COLO668 (cell line): ENCODE measurements at regions not wholly inside any gene's neighbourhood (a gene's known extent, or its start where the extent isn't known, plus 50 kb on each side); places are given as distances from the start of the nearest gene placed in this dataset.
"Not testable (repeated sequence)": the region's sequence is repeated elsewhere in the genome, so short reads cannot be mapped to it uniquely, and the experiment has no call there.

Source experiments
- DNase-seq: peaks from one replicate; lab custom pipeline; 2025; ENCODE audit not compliant: unreplicated experiment; lab: John Stamatoyannopoulos, UW

DNA sequence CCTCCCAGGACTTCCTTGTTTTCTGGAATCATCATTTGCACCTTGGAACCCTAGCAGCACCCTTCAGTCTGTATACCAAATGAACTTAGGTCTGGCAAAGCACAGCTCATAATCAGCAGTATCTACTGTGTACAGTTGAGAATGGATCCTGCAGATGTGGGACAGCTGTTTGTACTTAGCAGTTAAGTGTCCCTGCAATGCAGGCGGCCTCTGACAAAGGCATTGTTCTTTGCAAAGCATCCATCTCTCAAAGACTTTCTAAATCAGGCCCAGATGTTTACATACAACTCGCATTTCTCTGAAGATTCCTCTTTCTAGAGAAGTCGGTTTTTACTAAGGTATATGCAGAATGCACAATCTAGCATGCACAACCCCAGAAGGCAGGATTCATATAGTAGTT, 170.5 kb upstream of the RBM19 start:
- DNase-seq, result no peak

DNA sequence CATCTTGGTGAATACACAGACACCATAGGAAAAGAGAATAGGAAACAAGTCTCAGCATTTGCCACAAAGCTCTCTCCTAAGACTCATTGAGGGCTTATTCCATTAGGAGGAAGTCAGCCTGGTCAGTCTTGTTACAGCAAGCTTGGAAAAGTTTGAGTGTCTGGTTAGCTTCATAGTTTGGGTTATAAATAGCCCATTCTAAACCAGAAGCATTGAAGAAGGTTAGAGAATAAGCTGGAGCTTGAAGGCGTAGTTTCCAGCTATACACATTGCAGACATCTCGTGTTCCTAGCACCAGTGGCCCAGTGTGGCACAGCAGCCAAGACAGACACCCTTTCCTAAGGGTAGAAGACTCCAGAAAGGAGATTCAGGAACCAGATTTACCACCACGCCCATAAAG, 168.8 kb upstream of the RBM19 start:
- DNase-seq, result no peak

DNA sequence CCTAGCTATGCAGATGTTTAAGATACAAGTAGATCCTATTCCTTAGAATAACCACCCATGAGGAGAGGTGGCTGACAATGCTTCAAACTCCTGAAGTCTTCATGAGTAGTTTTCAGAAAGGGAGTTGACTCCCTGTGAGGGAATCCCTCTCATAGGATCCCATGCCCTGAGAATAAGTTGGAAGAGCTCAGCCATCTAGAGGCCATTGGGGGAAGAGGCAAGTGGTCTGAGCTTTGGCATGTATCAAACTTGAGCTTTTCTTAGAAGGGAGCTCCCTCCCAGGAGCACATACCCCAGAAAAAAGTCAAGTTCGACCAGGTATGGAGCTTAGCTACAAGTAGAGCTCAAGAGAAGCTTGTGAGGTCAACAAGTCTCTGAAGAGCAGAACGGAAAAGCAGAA, 165.7 kb upstream of the RBM19 start:
- DNase-seq, result no peak

DNA sequence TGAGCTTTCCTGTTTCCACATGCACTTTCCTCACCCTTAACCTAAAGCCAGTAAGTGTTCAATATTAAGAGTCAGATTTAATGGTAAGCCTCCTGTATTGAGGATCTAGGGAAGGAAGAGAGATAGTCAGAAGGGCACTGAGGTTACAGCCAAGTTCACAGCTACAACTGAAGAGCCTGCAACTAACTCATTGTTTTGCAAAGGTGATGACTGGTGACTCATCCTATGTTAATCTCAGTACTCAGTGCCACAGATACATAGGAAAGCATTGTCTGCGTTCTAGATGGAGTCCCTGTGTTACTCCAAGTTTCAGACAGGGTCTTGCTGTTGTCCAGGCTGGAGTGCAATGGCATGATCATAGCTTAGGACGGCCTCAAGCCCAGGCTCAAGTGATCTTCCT, 157.0 kb upstream of the RBM19 start:
- no peak for DNase-seq

DNA sequence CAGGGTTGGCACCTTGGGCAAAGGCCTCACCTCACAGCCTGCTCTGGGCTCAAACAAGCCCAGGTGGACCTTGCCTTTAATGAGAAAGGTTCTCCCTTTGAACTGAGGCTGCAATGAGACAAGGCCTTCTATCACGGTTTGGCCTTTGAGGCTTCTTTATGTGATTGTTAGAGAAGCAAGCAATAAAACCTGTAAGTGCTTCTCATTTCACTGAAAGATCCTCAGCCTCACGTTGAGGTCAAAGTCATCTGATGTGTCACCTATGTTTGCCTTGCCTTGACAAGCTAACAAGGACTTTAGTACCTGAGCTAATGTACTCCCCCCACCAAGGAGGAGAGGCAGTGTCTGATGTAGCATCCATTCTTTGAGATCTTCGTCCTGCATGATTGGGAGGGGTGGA, 155.9 kb upstream of the RBM19 start:
- DNase-seq, result no peak

DNA sequence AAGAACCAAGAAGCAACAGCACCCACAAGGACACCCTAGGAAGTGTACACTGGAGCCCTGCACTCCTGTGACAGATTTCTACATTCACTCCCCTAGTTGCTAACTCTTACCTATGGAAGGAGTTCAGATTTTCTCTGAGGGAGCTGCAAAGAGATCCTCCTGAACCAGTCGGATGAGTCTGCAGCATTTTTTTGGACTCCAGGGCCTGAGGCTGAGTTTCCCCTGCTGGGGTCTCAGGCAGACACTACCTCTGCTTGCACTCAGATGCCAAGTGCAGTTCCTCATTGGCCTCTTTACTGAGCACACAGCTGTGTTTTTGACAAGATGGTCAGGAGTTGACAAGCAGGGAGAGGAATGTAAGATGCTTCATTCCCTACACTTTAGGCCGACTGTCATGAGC, 153.2 kb upstream of the RBM19 start:
- no peak for DNase-seq

DNA sequence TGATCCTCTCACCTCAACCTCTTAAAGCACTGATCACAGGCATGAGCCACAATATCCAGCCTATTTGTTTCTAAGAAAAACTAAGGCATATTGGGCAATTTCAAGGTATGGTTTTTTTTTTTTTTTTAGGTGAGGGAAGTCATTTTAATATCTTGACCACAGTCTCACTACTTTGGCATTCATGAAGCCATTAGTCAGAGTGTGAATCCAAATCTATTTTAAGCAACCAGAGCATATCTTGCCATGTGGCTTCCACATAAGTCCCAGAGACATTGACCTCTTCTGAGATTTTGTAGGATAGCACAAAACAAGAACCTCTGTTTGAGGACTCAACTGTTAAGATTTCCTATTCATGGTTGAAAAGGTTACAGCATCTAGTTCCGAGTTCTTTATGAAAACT, 130.3 kb upstream of the RBM19 start:
- DNase-seq, result no peak

DNA sequence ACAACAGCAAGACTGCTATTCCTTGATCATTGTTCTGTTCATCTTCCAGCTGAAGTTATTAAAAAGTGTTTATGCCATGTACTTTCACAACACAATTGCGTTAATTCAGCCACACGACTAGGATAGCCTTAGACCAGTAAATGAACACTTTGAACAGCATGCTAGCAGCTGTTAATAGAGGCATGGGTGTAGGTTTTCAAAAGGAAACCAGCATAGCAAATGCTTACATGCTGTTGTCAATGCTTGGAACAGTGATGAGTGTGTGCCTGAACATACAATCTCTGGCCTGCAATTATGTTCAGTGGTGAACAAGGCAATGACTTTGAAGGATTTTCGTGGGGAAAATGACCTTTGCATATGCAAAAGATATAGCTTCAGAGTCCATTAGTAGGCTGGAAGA, 127.4 kb upstream of the RBM19 start:
- DNase-seq, result no peak

DNA sequence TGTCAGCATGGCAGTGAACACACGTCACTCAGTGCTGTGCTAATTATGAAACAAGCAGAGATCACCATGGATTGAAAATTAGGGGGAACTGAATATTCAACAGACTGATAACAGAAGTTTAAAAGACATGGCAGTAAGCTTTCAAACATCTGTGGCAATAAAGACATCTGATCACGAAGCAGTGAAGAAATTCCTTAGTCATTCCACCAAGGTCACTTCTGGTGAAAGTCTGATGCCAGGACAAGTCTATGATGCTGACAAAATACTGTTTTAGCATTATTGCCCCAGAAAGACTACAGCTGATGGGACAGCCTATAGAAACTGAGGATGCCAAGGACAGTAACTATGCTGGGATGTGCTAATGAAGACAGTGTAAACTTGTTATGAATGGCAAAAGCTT, 126.9 kb upstream of the RBM19 start:
- no peak for DNase-seq

DNA sequence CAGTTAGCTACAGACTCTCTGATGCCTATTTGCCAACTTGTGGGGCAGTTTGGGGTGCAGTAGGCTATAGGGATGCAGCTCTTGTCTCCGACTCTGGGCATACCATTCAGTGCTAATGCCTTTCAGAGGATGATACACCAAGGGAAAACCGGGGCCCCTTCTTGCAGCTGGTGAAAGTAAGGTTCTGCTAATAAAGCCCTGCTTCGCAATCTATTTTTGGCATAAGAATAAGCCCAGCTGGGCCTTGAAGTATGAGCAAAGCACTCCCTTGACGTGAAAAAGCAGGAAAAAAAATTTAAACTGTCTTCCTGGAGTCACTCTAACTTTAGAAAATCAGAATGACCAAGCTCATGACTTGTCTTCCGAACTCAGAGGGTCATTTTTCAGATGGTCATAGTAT, 124.1 kb upstream of the RBM19 start:
- no peak for DNase-seq

DNA sequence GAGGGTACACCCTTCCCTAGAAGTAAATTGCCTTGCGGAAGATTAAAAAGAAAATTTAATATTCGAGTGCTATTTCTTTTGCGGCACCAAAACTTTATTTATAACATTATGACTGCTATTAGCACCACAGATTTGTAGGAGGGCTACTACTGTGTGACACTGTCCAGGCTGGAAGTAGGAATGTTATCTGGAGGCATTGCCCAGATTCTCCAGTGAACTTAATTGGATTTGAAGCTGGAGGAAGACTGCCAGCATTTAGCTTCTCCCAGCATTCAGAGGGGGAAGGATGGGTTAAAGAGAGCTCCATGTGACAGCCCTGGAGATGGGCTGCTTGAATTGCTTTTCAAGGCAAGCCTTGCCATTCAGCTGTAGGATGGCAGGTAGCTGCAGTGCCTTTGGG, 107.0 kb upstream of the RBM19 start:
- no peak for DNase-seq

DNA sequence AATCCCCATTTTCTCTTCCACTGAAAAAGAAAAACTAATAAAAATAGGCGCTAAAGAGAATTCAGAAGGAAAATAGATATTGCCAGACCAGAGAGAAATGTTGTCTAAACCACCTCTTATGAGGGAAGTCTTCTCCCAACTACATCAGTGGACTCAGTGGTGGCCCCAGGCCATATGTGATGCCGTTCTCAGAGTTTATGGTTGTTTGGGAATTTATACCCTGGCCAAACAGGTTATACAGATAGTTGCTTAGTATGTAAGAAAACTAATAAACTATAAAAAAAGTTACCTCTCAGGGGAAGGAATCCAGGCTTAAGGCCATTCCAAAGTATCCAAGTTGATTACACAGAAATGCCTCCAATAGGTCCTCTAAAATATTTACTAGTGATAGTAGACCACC, 103.4 kb upstream of the RBM19 start:
- no peak for DNase-seq

DNA sequence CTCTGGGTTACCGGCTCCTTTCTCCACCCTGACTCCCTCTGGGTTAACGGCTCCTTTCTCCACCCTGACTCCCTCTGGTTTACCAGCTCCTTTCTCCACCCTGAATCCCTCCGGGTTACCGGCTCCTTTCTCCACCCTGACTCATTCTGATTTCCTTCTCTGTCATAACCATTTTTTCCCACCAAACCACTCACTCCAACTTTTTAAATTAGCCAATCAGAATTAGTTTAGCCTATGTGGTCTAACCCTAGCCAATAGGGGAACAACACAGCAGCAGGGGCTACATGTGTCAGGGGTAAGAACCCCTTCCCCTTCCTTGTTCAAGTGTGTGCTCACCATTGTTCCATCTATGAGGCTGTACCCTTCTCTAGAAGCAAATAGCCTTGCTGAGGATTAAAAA, 98.4 kb upstream of the RBM19 start:
- no peak for DNase-seq

DNA sequence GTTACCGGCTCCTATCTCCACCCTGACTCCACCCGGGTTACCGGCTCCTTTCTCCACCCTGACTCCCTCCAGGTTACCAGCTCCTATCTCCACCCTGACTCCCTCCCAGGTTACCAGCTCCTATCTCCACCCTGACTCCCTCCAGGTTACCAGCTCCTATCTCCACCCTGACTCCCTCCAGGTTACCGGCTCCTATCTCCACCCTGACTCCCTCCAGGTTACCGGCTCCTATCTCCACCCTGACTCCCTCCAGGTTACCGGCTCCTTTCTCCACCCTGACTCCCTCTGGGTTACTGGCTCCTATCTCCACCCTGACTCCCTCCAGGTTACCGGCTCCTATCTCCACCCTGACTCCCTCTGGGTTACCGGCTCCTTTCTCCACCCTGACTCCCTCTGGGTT, 97.9 kb upstream of the RBM19 start:
- not testable (repeated sequence) for DNase-seq

DNA sequence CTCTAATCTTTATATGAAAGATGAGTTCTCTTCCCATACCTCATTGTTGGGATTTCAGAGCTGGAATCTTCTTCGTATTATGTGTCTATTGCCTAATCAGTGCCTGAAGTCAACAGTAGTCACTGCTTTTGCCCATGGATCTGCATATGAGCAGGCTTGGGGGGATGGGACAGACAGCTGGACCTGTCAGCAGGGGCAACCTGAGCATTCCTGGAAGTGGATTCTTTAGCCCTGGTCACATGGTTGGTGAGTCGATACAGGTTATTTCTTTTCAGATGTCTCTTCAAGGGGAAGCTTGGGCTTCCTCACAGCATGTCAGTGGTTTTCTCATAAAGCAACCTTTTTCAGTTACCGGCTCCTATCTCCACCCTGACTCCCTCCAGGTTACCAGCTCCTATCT, 97.3 kb upstream of the RBM19 start:
- DNase-seq, result no peak

DNA sequence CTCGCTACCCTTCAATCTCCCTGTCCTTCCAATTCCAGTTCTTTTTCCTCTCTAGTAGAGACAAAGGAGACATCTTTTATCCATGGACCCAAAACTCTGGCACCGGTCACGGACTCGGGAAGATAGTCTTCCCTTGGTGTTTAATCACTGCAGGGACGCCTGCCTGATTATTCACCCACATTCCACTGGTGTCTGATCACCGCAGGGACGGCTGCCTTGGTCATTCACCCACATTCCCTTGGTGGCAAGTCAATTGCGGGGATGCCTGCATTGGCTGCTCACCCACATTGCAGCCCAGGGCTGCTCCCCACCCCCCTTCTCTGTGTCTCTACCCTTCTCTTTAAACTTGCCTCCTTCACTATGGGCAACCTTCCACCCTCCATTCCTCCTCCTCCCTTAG, 90.2 kb upstream of the RBM19 start:
- not testable (repeated sequence) for DNase-seq

DNA sequence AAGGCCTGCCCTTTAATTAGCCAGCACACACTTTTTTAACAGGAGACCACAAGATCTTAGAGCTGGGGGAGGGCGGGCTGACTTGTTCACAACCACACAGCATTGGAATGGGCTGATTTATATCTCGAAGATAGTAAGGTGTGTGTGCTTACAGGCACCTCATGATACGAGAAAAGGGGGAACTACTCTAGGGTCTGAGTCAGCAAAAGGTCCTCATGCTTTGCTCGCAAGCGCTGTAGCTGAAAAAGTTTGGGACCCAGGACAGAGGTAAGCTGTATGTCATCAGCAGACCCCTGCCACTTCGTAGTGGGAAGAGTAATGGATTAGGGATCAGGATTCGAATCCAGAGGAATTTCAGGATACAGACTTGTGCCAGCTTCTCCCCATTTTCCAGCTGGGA, 88.9 kb upstream of the RBM19 start:
- DNase-seq, result no peak

DNA sequence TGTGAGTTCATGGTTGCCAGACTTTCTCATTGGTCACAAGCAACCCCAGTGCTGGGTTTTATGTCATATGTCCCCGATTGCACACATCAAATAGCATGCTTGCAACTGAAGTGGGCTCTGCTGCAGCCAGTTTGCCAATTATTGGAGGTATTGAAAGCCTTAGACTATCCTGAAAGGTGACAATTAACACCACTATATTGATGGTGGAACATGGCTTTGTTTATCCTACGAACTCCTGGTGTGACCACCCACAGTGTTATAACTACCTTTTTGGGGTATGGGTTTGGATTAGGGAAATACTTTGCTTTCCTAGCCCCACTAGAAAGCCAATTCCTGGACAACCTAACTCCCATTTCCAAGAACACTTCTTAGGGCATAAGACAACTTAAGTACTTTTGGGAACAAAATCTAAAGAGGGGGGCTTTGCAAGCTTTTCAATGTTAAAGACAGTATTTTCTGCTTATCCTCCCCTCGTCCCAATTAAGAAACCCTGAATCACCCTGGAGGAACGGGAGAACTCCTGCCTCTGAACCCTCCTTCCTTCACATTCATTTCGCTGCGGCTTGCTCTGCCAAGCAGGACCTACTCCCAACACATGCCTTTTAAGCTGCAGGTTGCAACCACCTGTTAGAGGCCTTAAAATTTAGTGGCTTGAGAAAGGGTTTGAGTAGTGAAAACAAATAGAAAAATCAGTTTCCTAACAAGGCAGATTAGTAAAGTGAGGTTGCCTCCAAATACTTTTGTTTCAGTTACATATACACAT, 80.3 kb upstream of the RBM19 start:
- DNase-seq, result no peak

DNA sequence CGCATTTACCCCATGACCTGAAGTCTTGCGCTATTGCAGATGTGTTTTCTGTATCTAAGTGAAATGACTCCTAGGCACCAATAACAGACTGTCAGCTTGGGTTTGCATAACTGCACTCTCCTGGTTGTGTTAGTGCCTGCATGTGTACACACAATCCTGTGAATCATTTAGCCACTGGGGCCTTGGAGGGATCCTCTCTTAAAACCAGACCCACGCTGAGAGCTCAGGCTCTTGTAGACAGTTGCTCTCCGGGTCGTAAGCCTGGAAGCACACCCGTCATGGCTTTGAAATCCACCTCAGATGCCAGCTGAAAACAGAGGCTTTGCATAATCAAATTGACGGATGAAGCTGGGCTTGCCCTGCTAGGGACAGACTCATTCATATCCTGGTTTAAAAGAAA, 79.2 kb upstream of the RBM19 start:
- no peak for DNase-seq

DNA sequence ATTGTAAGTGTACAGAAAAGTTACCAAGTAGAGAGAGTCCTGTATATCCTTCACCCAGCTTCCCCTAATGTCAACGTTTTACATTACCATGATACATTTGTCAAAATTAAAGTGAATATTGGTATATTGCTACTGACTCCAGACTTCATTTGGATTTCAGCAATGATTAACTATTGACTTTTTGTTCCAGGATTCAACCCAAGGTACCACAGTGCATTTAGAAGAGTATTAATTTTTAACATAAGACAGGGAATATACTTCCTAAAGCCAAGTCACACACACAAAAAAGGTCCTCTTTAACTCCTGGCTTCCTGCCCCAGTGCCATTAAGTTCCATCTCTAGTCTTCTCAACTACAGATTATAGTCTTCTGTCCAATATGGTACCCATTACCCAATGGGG, 75.5 kb upstream of the RBM19 start:
- no peak for DNase-seq

DNA sequence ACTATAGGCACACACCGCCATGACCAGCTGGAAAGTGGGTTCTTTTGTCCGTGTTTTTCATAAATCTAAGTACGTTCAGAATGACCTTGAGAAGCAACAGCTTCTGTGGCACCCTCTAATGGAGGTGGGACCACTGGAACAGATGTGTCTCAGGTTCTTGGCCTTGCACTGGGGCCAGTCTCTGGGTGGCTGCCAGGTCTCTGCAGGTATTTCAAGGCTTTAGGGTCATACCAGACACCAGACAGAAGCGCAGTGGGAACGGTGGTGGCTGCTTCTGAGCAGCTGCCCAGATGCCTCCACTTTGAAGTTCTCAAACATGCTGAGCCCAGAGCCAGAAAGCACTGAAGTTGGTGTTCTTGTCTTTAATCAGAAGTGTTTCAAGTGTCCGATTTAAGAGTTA, 75.0 kb upstream of the RBM19 start:
- DNase-seq, result no peak

DNA sequence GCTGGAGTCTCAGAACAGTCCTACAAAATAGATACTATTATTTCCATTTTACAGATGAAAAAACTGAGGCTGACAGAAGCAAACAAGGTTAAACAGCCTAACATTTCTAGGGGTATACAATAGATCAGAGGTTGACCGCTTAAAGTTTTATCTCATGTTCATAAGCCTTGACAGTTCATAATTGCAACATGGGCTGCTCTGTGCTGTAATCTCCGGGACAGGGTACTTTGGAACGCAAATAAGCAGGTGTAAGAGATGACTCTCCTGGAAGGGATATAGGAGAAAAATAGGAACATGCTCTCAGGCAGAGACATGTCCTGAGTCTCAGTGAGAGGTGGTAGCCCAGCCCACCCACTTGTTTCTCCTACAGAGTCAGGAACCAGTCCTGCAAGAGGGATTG, 72.8 kb upstream of the RBM19 start:
- DNase-seq, result no peak

DNA sequence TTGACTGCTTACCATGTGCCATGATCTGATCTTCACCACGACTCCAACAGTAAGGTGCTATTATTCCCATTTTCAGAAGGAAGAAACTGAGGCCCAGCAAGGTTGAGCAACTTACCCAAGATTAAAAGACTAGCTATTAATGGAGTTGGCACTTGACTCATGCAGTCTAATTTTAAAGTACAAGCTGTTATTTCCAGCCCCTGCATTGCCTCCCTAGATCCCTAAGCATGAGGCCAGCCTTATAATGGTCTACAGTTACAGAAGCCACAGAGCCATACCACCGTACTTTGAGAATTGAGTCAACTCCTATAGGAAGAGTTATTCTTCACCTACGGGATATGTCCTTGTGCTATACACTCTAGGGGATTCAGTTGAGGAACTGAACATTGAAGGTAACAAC, 66.7 kb upstream of the RBM19 start:
- DNase-seq, result no peak

DNA sequence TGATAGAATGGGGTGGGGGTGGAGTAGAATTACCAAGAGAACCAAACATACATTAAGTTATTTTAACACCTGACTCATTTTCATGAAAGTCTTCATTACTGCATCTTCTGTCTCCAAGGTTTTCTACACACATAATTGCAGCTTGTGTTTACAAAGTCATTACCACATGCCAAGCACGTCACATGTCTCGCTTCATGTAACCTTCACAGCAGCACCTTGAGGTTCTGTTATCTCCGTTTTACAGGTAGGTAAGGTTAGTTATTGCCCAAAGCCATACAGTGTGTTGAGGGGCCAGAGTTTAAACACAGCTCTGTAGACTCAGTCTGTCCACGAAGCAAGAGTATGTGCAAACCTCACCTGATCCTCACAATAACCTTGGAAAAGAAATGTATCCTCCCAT, 64.3 kb upstream of the RBM19 start:
- DNase-seq, result no peak
